ENCODE measurements at regions not wholly inside any gene's neighbourhood (a gene's known extent, or its start where the extent isn't known, plus 50 kb on each side); places are given as distances from the start of the nearest gene placed in this dataset.
A peak's percentile ranks its signal among the peaks of the same experiment; 100 is the strongest.

- H3K36me3 ChIP-seq (ENCODE audit: low read depth), result no peaks in the 10 kb centered on the region
- H3K9me3 ChIP-seq (ENCODE audit: severe bottlenecking), result no peaks in the 10 kb centered on the region
- ATAC-seq (ENCODE audit: low read depth) (no peak), DNase-seq (ENCODE audit: low spot score) (no peak)
- no peak overlapping the region for H3K27ac ChIP-seq (ENCODE audit: poor library complexity, severe bottlenecking)
- H3K27me3 ChIP-seq (ENCODE audit: insufficient read depth, poor library complexity, severe bottlenecking), result no peaks in the 10 kb centered on the region
- H3K4me3 ChIP-seq (ENCODE audit: severe bottlenecking), result no peak overlapping the region
- no peaks in the 10 kb centered on the region for H3K4me1 ChIP-seq (ENCODE audit: insufficient read depth, poor library complexity, severe bottlenecking)
- TF ChIP-seq CTCF (IDR thresholded peaks at IDR 0.05; ENCODE audit: poor library complexity, severe bottlenecking), result no peak
Observed at GRCh38 chr16:66036184-66036583, 330.3 kb upstream of the CDH5 start.

DNA sequence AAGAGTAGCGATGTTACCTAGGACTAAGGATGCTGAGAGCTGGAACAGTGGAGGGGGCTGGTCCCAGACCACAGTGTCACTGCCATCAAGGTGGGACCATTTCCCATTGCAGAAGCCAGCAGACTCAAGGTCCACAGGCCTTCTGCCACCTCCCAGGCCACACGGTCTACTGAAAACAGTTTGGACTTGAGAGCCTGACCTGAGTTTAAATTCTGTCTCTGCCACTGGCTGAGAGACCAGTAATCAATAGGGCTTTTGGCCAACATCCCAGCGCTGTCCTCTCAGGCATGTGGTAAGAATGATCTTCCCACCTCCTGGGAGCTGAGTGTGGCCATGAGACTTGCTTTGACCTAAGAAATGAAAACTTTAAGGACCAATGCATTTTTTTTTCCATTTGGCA is 331.4 kb upstream of the CDH5 start:
- Histone ChIP-seq H3K36me3 (ENCODE audit: low read depth) (no peaks in the 10 kb centered on the region), H3K9me3 (ENCODE audit: severe bottlenecking) (no peaks in the 10 kb centered on the region), H3K27me3 (ENCODE audit: insufficient read depth, poor library complexity, severe bottlenecking) (no peaks in the 10 kb centered on the region), H3K27ac (ENCODE audit: poor library complexity, severe bottlenecking) (no peak overlapping the region), H3K4me3 (ENCODE audit: severe bottlenecking) (no peak overlapping the region), H3K4me1 (ENCODE audit: insufficient read depth, poor library complexity, severe bottlenecking) (no peaks in the 10 kb centered on the region)
- TF ChIP-seq CTCF (IDR thresholded peaks at IDR 0.05; ENCODE audit: poor library complexity, severe bottlenecking), result no peak
- no peak for ATAC-seq (ENCODE audit: low read depth)
- no peak for DNase-seq (ENCODE audit: low spot score)

DNA sequence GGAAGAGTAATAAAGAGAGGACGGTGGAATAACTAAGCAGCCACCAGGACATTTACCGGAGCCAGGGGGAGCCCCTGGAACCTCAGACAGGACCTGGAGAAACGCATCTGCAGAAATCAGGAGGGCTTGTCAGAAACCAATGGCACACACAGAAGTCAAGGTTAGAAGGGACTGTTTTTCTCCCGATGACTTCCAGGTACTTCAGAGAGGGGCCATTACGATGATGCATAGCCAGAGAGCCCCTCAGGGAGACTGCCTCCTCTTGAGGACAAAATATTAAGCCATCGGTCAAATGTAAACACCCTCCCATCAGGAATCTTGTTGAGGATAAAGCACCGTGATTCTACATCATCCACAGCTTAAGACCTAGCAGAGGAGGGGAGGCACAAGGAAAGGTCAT is 333.6 kb upstream of the CDH5 start:
- H3K9me3 ChIP-seq (ENCODE audit: severe bottlenecking), result no peaks in the 10 kb centered on the region
- no peaks in the 10 kb centered on the region for H3K4me1 ChIP-seq (ENCODE audit: insufficient read depth, poor library complexity, severe bottlenecking)
- H3K4me3 ChIP-seq (ENCODE audit: severe bottlenecking), result no peak overlapping the region
- no peak for DNase-seq (ENCODE audit: low spot score)
- TF ChIP-seq CTCF (IDR thresholded peaks at IDR 0.05; ENCODE audit: poor library complexity, severe bottlenecking), result no peak
- no peaks in the 10 kb centered on the region for H3K36me3 ChIP-seq (ENCODE audit: low read depth)
- ATAC-seq (ENCODE audit: low read depth), result no peak
- H3K27me3 ChIP-seq (ENCODE audit: insufficient read depth, poor library complexity, severe bottlenecking), result no peaks in the 10 kb centered on the region
- H3K27ac ChIP-seq (ENCODE audit: poor library complexity, severe bottlenecking), result no peak overlapping the region

GRCh38 chr16:66030036-66030435 is 336.5 kb upstream of the CDH5 start:
- Histone ChIP-seq H3K27ac (ENCODE audit: poor library complexity, severe bottlenecking) (no peak overlapping the region), H3K36me3 (ENCODE audit: low read depth) (no peaks in the 10 kb centered on the region), H3K9me3 (ENCODE audit: severe bottlenecking) (peaks cover 3% of the 10 kb centered on the region), H3K27me3 (ENCODE audit: insufficient read depth, poor library complexity, severe bottlenecking) (no peaks in the 10 kb centered on the region), H3K4me1 (ENCODE audit: insufficient read depth, poor library complexity, severe bottlenecking) (no peaks in the 10 kb centered on the region), H3K4me3 (ENCODE audit: severe bottlenecking) (no peak overlapping the region)
- no peak for TF ChIP-seq CTCF (IDR thresholded peaks at IDR 0.05; ENCODE audit: poor library complexity, severe bottlenecking)
- DNase-seq (ENCODE audit: low spot score), result no peak
- ATAC-seq (ENCODE audit: low read depth), result no peak

DNA sequence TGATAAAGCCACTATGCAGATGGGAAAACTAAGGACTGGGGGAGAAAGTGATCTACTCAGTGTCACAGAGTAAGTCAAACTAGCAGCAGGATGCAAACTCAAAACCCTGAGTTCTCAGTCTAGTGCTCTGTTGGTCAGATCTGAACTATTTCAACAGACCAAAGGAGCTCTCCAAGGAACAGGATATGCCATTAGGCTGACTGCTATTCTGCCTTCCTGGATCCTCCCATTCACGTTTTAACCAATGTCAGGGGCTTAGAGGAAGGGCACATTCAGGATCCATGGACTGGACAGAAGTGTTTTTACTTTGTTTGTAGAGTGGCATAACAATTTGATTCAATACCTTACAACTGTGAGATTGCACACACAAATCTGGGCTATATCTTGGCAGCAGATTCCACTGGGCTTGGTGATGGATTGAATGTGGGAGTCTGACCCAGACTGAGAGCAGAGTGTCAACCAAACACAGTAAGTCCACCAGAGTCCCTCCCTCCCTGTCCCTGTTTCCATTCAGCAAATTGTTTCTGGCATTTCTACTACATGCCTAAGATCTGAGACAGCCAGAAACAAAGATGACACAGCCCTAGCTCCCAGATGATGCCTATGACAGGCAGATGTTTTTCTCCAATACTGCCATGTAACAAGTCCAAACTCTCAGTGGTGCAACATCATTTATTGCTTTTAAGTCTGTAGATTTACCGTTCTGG is 337.8 kb upstream of the CDH5 start:
- Histone ChIP-seq H3K27ac (ENCODE audit: poor library complexity, severe bottlenecking) (no peak overlapping the region), H3K36me3 (ENCODE audit: low read depth) (no peaks in the 10 kb centered on the region), H3K9me3 (ENCODE audit: severe bottlenecking) (peaks cover 4% of the 10 kb centered on the region), H3K4me1 (ENCODE audit: insufficient read depth, poor library complexity, severe bottlenecking) (no peaks in the 10 kb centered on the region), H3K27me3 (ENCODE audit: insufficient read depth, poor library complexity, severe bottlenecking) (no peaks in the 10 kb centered on the region), H3K4me3 (ENCODE audit: severe bottlenecking) (no peak overlapping the region)
- peak; percentile 75 for ATAC-seq (ENCODE audit: low read depth)
- TF ChIP-seq CTCF (IDR thresholded peaks at IDR 0.05; ENCODE audit: poor library complexity, severe bottlenecking), result no peak
- no peak for DNase-seq (ENCODE audit: low spot score)
